ENCODE measurements at regions not wholly inside any gene's neighbourhood (a gene's known extent, or its start where the extent isn't known, plus 50 kb on each side); places are given as distances from the start of the nearest gene placed in this dataset.
"Not testable (repeated sequence)": the region's sequence is repeated elsewhere in the genome, so short reads cannot be mapped to it uniquely, and the experiment has no call there.

GRCh38 chrX:96561129-96561528 is 123.5 kb upstream of the DIAPH2 start:
- not testable (repeated sequence) for TF ChIP-seq CTCF, POLR2A (IDR thresholded peaks at IDR 0.05)
